ENCODE measurements at regions not wholly inside any gene's neighbourhood (a gene's known extent, or its start where the extent isn't known, plus 50 kb on each side); places are given as distances from the start of the nearest gene placed in this dataset.

- TF ChIP-seq POLR2A (IDR thresholded peaks at IDR 0.05) (no peak), POLR2AphosphoS5 (IDR thresholded peaks at IDR 0.05) (no peak)
Observed at GRCh38 chr17:12553625-12554024, 112.1 kb upstream of the MYOCD start.
